CD4-positive, alpha-beta T cell treated with Interleukin-6 for 4 hours (primary cell): ENCODE measurements at regions not wholly inside any gene's neighbourhood (a gene's known extent, or its start where the extent isn't known, plus 50 kb on each side); places are given as distances from the start of the nearest gene placed in this dataset.
"Not testable (repeated sequence)": the region's sequence is repeated elsewhere in the genome, so short reads cannot be mapped to it uniquely, and the experiment has no call there.

Experiments
- DNase-seq: peaks from one replicate; pipeline ENCODE4 v3.0.0-alpha.2; 2020; ENCODE audit warnings: mixed read lengths

DNA sequence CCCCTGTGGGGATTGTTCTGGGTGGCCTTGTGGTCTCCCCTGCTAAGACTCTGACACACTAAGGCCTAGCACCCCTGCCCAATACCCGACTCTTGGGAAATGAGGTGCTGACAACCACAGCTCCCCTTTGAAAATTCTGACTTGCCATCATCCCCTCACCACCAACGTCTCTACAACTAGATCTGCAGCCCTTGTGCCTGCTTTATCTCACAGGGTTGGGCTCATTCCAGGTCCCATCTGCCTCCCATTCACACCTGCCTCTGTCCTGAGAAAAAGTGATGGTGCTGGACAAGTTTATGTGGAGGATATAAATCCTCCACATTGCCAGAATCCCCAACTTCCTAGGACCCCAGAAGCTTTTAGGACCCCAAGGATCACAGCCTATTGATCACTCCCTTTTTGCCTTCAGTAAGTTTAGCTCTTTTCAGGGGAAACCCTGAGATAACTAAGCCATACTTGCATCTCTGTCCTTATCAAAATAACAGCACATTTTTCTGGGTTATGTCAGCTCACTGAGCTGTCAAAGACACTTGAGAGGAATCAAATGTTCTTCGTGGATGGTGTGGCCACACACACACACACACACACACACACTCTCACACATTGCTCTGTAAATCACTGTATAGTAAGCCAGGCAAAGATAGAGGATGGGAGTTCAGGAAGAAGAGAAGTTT is 136.8 kb upstream of the CES5A start:
- no peak for DNase-seq

DNA sequence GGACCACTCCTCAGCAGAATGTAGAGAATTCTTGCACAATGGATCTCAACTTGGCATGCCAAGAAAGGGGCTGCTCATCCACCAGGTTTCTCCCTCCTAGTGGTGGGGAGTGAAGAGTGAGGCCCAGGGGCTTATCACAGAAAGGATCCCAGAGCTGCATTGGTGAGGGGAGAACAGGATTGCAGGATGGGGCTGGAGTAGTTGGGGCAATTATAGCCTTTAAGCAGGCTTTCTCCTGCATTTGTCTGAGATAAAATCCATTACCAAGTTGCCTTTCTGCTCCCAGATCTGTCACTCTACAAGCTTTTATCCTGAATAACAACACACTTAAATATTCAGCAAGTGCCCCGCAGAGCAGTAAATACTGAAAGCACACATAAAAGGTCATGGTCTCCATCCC is 130.8 kb upstream of the CES5A start:
- DNase-seq, result no peak

DNA sequence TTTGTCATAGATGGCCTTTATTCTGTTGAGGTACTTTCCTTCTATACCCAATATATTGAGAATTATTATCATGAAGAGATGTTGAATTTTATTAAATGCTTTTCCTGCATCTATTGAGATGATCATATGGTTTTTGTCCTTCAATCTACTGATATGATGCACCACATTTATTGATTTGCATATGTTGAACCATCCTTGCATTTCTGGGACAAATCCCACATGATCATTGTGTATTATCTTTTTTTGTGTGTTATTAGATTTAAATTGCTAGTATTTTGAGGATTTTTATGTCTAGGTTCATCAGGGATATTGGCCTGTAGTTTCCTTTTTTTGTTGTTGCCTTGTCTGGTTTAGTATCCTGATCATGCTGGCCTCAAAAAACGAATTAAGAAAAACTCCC is 124.5 kb upstream of the CES5A start:
- no peak for DNase-seq

DNA sequence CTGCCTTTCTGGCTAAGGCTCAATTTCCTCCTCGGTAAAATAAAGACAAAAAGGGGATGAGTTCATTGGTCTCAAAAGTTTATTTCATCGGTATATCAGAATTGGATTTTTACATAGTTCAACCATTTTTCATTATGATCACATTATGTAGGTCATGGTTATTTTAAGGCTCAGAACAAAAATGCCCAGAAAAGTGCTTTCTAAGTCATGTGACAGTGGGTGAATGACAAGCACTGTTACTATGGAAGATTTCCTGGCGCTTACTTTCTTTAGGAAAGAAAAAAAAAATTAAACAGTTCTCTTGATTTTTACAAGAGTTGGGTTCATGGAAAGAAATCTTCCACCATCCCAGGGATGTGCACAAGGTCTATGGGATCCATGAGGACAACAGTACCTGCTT is 117.9 kb upstream of the CES5A start:
- DNase-seq, result no peak

DNA sequence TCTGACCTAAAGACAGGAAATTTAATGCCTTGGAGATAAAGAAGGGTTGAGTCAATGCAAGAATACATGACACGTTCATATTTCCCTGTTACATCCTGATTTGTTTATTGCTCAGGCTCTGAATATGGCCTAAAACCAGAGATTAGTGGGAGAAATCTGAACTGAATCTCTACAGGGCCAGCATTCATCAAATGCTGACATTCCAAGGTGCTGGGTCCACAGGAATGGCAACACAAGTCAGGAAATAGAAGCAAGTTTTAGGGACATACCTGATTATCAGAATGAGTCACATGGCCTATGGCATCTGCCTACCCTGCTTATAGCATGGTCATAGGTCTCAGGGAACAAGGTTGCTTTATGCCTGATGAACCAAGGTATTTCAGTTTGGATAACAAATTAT is 117.4 kb upstream of the CES5A start:
- DNase-seq, result no peak

DNA sequence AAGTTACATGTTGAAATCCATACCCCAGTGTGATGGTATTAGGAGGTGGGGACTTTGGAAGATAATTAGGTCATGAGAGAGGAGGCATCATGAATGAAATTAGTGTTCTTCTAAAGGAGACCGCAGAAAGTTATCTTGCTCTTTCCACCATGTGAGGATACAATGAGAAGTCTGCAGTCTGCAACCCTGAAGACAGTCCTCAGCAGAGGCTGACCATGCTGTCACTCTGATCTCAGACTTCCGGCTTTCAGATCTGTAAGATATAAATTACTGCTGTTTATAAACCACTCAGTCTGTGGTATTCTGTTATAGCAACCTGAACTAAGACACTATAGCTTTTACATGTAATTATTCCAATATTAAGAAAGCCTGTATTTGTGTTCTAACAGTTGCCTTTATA is 116.7 kb upstream of the CES5A start:
- DNase-seq, result no peak

DNA sequence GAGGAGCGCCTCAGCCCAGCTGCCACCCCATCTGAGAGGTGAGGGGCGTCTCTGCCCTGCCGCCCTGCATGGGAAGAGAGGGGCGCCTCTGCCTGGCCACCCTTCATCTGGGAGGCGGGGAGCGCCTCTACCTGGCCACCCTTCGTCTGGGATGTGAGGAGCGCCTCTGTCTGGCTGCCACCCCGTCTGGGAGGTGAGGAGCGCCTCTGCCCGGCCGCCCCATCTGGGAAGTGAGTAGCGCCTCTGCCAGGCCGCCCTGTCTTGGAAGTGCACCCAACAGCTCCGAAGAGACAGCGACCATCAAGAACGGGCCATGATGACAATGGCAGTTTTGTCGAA is 114.4 kb upstream of the CES5A start:
- DNase-seq, result no peak

DNA sequence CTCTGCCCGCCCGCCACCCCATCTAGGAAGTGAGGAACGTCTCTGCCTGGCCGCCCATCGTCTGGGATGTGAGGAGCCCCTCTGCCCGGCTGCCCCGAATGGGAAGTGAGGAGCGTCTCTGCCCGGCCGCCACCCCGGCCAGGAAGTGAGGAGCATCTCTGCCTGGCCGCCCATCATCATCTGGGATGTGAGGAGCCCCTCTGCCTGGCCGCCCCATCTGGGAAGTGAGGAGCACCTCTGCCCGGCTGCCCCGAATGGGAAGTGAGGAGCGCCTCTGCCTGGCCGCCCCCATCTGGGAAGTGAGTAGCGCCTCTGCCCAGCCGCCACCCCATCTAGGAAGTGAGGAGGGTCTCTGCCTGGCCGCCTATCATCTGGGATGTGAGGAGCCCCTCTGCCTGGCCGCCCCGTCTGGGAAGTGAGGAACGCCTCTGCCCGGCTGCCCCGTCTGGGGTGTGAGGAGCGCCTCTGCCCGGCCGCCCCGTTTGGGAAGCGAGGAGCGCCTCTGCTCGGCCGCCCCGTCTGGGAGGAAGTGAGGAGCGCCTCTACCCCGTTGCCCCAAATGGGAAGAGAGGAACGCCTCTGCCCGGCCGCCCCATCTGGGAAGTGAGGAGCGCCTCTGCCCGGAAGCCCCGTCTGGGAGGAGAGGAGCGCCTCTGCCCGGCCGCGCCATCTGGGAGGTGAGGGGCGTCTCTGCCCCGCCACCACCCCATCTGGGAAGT is 113.8 kb upstream of the CES5A start:
- DNase-seq, result not testable (repeated sequence)

DNA sequence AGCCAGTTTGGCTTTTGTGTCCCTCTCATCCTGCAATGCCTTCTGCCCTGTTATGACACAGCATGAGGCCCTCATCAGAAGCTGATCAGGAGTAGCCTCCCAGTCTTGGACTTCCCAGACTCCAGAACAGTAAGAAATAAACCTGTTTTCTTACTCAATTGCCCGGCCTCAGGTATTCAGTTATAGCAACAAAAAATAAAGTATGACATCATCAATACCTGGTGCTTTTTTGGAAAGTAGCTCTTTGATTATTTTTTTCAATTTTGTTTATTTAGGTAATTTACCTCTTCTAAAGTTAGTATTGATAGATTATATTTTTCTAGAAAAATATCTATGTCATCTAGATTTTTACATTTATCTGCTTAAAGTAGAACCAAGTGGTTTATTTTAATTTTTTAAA is 112.8 kb upstream of the CES5A start:
- no peak for DNase-seq

DNA sequence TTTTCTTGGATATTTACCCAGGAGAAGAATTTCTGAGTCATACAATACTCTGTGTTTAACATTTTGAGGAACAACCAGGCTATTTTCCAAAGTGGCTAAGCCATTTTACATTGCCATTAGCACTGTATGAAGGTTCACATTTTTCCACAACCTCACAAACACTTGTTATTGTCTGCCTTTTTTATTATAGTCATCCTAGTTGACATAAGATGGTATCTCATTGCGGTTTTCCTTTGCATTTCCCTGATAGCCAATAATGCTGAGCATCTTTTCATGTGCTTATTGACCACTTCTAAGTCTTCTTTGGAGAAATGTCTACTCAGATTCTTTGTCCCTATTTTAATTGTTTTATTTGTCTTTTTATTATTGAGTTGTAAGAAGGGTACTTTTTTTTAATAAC is 107.4 kb upstream of the CES5A start:
- no peak for DNase-seq

DNA sequence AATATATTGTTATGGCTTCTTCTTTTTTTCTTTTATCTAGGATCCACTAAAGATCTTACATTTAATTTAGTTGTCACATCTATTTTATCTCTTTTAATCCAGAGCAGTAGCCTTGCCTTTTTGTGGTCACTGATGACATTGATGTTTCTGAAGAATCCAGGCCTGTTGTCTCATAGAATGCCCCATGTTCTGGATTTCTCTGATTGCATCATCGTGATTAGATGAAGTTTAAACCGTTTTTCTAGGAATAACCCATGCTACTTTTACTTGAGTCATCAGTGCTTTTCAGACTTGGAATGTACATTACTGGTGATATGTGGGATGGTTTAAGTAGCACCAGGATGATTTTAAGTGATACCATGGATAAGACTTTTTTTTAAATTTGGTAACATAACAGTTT is 106.4 kb upstream of the CES5A start:
- DNase-seq, result no peak

DNA sequence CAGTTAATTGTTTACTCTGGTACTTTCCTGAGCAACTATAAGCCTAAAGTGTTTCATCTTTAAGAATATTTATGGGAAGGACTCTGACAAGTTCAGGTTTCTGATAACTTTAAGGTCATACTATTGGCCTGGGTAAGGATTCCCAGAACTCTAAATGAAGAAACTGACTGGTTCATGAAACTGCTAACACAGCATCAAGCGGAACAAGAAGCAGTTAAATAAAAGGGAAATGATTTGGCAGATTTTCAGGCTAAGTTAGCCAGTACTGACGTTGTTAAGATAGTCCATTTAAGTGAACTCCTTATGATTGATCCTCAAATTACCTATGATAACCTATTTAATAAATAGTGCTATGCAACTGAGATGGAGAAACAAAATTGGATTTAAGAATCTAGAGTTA is 101.6 kb upstream of the CES5A start:
- DNase-seq, result no peak

DNA sequence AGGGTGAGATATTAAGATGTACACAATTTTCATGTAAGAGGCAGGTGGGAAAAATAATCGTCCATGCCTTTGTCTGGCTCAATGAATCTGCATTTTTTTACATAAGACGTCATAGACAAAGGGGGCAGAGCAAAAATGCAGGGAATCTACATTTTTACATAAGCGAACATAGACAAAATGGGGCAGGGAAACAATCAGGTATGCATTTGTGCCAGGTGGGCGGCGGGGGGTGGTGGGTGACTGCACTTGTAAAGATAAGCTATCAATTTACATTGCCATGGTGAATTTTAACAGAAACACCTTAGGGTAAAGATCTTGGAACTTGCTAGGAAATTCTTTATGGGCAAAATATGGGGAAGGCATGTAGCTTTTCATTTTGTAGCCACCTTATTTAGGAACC is 96.3 kb upstream of the CES5A start:
- no peak for DNase-seq

DNA sequence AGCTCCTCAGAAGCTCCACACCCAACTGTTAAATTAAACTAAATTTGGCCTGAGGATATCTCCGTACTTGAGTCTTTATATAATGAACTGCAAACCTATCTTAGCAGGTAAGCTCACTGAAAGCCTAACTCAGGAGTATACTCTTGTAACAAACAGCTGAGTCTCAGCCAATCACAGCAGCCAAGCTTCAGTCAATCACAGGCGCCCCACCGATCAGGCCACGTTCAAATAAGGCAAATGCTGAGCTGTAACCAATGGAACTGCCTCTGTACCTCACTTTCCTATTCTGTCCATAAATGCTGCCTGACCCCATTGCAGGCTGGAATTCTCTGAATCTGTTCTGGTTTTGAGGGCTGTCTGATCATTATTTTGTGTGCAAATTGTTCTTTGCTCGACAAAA is 93.0 kb upstream of the CES5A start:
- DNase-seq, result no peak

DNA sequence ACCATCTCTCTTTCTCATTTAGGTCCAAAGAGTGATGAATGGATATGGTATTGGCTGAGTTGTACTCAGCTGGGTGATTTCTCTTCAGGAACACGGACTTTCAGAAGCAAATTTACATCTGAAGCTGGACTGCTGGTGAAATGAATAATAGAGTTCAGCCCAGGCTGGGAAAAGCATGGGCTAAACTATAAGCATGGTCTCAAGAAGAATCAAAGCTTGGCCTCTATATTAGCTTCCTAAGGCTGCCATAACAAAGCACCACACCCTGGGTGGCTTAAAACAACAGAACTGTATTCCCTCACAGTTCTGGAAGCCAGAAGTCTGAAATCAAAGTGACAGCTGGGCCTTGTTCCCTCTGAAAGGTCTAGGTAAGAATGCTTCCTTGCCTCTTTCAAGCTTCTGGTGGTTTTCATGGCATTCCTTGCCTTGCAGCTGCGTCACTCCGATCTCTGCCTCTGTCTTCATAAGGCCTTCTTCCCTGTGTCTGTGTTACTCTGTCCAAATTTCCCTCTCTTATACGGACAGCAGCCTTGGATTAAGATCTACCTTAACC is 89.8 kb upstream of the CES5A start:
- no peak for DNase-seq

DNA sequence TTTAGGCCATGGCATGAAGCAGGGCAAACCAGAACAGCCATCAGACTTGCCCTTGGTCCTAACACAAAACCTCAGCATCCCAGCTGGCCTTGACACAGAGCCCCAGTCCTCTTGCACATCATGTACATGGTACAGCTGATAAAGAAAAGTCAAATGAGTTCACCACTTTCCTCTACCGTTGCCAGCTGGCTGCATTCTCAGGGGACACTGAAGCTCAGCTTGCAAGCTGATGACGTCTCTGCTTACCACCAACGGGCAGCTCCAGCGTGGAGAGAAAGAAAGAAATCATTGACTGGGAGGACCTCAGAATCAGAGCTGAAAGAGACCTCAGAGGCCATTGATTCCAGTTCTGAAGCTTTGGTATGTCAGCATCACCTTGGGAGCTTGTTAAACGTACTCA is 80.7 kb upstream of the CES5A start:
- no peak for DNase-seq

DNA sequence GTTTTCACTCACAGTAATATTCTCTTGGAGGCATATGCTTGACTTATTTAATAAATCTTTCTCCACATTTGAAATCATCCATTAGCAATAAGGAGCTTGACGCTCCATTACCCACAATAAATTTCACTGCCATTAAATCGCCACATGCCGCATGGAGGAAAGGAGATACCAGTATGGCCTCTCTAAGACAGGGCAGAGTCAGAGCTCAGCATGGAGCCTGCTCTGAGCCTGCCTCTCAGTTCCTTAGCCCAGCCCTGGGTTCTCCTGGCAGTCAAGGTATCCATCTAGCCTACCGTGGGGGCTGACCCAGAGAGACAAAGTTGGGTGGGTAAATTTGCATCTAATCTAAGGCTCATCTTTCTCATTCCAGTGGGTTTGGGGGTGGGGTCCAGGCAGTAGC is 80.3 kb upstream of the CES5A start:
- DNase-seq, result no peak

DNA sequence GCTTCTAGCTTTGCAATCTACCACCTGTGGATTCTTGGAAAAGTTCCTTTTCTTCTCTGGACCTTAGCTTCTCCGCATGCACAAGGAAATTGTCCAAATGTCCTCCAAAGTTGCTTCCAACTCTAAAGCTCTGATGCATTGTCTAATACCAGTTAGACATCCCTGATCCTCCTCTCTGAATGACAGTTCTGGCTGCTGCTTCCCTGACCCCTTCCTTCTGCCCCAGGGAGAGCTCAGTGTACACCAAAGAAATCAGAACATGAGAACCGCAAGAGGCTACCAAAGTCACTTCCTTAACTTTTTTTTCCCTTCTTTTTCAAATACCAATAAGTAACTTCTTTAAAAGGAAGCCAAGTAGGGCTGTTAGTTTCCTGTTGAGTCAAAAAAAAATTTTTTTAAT is 79.7 kb upstream of the CES5A start:
- DNase-seq, result no peak

DNA sequence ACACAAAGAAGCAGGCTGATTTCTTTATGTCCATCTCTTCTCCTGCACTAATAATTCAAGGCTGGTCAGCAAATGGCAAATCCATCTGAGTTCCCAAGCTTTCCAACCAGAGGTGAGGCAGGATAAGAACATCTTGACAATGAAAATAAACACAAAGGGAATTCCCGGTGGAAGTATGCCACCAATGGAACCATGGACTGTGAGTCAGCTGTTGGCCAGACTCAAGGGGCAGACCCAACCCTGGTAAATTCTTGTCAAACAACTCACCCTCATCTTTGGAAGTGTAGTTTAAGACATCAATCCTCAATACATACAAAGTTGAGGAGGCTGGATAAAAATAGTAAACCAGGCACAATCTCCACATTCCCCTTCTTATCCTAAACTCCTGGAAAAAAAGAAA is 74.3 kb upstream of the CES5A start:
- DNase-seq, result no peak

DNA sequence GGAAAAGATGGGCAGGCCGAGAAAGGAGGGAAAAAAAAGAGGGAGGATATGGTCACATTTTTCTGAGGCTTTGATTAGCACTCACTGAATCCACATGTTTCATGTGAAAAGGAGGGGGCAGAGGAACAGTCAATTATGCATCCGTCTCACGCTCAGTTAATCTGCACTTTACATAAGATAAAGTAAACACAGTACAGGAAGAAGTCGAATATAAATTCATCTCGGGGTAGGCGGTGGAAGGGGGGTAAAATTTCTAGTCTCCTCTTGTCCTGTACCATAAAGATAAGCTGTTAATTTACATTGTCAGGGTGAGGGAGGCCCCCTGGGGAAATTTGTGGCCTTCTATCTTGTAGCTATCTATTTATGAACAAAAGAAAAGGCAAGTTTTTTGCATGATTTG is 73.1 kb upstream of the CES5A start:
- DNase-seq, result no peak

DNA sequence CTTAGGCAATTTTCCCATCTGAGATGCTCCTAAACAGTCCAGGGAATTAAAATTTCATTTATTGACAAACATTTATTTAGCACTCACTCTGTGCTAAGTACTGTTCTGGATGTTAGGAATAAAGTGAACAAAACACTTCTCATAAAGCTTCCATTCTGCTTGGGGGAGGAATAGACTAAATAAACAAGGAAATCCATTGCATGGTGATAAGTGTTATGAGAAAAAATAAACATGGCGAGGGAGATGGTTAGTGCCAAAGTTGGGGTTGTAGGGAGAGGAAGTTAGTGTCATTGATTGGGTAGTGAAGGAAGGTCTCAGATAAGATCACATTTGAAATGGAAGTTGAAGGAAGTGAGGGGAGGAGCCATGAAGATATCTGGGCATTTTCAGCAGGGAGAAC is 72.2 kb upstream of the CES5A start:
- DNase-seq, result no peak

DNA sequence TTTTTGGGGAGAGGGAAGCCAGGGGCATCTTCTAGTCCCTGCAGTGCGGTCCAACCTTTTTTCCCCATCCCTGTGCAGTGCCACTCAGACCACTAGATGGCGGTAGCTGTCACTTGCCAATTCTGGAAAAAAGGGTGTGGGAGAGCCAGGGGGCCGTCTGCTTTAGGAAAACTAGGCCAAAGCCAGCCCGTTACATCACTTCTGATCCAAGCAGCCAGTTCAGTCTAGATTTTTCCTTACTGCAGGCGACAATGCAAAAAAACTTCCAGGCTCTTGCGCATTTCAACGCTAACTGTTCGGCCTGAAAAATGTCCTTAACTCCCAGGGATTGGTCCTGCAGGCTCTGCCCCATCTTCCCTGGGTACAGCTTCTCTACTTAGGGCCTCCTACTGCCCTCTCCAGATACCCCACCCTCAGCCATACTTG is 69.2 kb upstream of the CES5A start:
- DNase-seq, result peak; percentile 50

DNA sequence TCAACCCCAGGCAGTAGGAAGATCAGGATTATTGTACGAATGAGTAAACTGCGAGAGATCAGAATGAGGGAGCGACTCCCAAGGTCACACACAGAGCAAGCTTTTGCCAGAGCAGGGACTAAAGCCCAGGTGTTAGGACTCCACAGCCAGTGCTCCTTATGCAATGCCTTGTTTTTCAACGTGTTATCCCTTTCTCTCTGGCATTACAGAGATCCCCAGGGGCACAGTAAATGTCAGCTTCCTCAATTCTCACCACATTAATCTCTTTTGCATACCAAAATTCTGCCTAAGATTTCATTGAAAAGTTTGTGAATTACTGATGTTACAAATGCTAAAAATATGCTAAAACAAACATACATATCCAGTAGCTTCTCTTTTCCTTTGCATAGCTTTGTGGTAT is 68.1 kb upstream of the CES5A start:
- no peak for DNase-seq

DNA sequence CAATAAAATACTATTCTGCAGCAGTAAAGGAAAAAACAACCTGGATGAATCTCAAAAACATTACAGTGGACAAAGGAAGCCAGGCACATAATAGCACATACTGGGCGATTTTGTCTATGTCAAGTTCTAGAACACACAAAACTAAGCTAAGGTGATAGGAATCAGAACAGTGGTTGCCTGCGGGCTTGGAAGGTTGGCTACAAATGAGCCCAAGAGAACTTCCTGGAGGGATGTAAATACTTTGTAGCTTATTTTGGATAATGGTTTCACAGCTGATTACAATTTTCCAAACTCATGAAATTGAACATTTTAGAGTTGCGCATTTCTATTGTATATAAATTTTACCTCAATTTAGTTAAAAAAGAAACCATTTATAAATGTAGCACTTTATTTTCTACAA is 67.6 kb upstream of the CES5A start:
- DNase-seq, result no peak

DNA sequence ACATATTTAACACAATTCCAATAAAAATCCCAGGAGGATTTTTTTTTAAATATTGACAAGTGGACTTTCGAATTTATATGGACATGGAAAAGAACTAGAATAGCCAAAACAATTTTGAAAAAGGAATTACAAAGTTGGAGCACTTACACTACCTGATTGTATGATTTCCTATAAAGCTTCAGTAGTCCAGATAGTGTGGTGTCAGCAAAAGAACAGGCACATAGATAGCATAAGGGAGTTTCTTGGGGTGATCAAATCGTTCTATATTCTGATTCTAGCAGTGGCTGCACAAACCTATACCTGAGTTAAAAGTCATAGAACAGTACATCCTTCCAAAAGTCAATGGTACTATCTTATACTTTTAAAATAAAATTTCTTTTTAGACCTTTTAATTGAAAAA is 66.4 kb upstream of the CES5A start:
- DNase-seq, result no peak
